WTC11 (cell line): ENCODE measurements at regions not wholly inside any gene's neighbourhood (a gene's known extent, or its start where the extent isn't known, plus 50 kb on each side); places are given as distances from the start of the nearest gene placed in this dataset.

ENCODE experiments used
- AFF4 ChIP-seq: sonication (generic); formaldehyde crosslinking; IDR thresholded peaks from 2 replicates; pipeline ENCODE4 v1.8.1; 2023; ENCODE audit warnings: mild to moderate bottlenecking, missing genetic modification reagents, borderline replicate concordance
- AR ChIP-seq: fragments of 250-450 bp; sonication (Bioruptor Pico); IDR thresholded peaks from 2 replicates; pipeline ENCODE4 v1.9.0; 2021; ENCODE audit warnings: mild to moderate bottlenecking
- ATF6 ChIP-seq: sonication (generic); formaldehyde crosslinking; IDR thresholded peaks from 2 replicates; pipeline ENCODE4 v1.8.1; 2023; ENCODE audit warnings: mild to moderate bottlenecking, missing genetic modification reagents
- CDX4 ChIP-seq: fragments of 250-450 bp; sonication (Bioruptor Pico); IDR thresholded peaks from 2 replicates; pipeline ENCODE4 v1.9.0; 2021; ENCODE audit warnings: moderate library complexity, mild to moderate bottlenecking, inconsistent platforms, borderline replicate concordance
- E2F1 ChIP-seq: sonication (generic); formaldehyde crosslinking; IDR thresholded peaks from 2 replicates; pipeline ENCODE4 v1.8.0; 2022; ENCODE audit warnings: mild to moderate bottlenecking, missing genetic modification reagents
- GTF2I ChIP-seq: fragments of 250-450 bp; sonication (Bioruptor Pico); conservative IDR thresholded peaks from 2 replicates; pipeline ENCODE4 v1.4.0; 2021; ENCODE audit warnings: mild to moderate bottlenecking
- JUN ChIP-seq: sonication (generic); formaldehyde crosslinking; IDR thresholded peaks from 2 replicates; pipeline ENCODE4 v1.8.0; 2023; ENCODE audit warnings: mild to moderate bottlenecking, missing genetic modification reagents
- PRDM15 ChIP-seq: sonication (generic); formaldehyde crosslinking; IDR thresholded peaks from 2 replicates; pipeline ENCODE4 v1.8.0; 2022; ENCODE audit warnings: missing genetic modification reagents
- SP1 ChIP-seq: sonication (generic); formaldehyde crosslinking; conservative IDR thresholded peaks from 2 replicates; pipeline ENCODE4 v1.8.1; 2022; ENCODE audit warnings: missing genetic modification reagents
- TEAD1 ChIP-seq: sonication (generic); formaldehyde crosslinking; IDR thresholded peaks from 2 replicates; pipeline ENCODE4 v1.8.0; 2022; ENCODE audit warnings: mild to moderate bottlenecking, missing genetic modification reagents
- USF2 ChIP-seq: sonication (generic); formaldehyde crosslinking; IDR thresholded peaks from 2 replicates; pipeline ENCODE4 v1.8.1; 2023; ENCODE audit warnings: mild to moderate bottlenecking, missing genetic modification reagents, moderate library complexity
- ZMAT4 ChIP-seq: fragments of 250-450 bp; sonication (Bioruptor Pico); IDR thresholded peaks from 2 replicates; pipeline ENCODE4 v1.9.0; 2021; ENCODE audit warnings: mild to moderate bottlenecking
- ZNF219 ChIP-seq: sonication (generic); formaldehyde crosslinking; IDR thresholded peaks from 2 replicates; pipeline ENCODE4 v1.8.0; 2023; ENCODE audit warnings: missing genetic modification reagents, mild to moderate bottlenecking, borderline replicate concordance

- TF ChIP-seq USF2 (no peak), AFF4 (no peak), JUN (no peak), ATF6 (CRISPR knock-in tag) (no peak), ZMAT4 (CRISPR knock-in tag) (no peak), AR (CRISPR knock-in tag) (no peak), GTF2I (CRISPR knock-in tag) (no peak), ZNF219 (CRISPR knock-in tag) (no peak), PRDM15 (CRISPR knock-in tag) (no peak), CDX4 (no peak), SP1 (CRISPR knock-in tag) (no peak), E2F1 (CRISPR knock-in tag) (no peak), TEAD1 (CRISPR knock-in tag) (no peak)
Measured at GRCh38 chr1:72745413-72745812, 463.1 kb upstream of the NEGR1 start (continued).
